Right ventricle myocardium inferior (tissue), 1 donor: ENCODE measurements at regions not wholly inside any gene's neighbourhood (a gene's known extent, or its start where the extent isn't known, plus 50 kb on each side); places are given as distances from the start of the nearest gene placed in this dataset.
"Not testable (repeated sequence)": the region's sequence is repeated elsewhere in the genome, so short reads cannot be mapped to it uniquely, and the experiment has no call there.

ENCODE experiments used
- ATAC-seq: fragments of 200-7000 bp; cut with Tn5 transposase; one replicate; pipeline ENCODE4 v1.9.1; 2020; ENCODE audit warnings: mild to moderate bottlenecking, moderate library complexity
- DNase-seq: peaks from one replicate; pipeline ENCODE4 v3.0.0; 2021; ENCODE audit errors: missing footprints
- intact Hi-C: fragments of 100-400 bp; cut with DNase I; formaldehyde crosslinking; loops from one replicate; pipeline ENCODE4 v1.11.0; 2022
- donor health status: DM: no; HTN: yes; CAD: no; lungs with severe emphysema.

GRCh38 chr15:44817797-44818196 is 81.5 kb downstream of the TRIM69 start:
- not testable (repeated sequence) for DNase-seq
- intact Hi-C loops: loop anchor here (10.0 kb wide), 1 partner anchor 97 kb away; no protein-coding TSS in a partner anchor

GRCh38 chr15:44819331-44819987 is 83.1 kb downstream of the TRIM69 start:
- intact Hi-C loops: loop anchor here (10.0 kb wide), 1 partner anchor 95 kb away; no protein-coding TSS in a partner anchor
- DNase-seq: not testable (repeated sequence)
- peak; percentile 86 for ATAC-seq

More at GRCh38 chr15:44817797-44818196, 81.5 kb downstream of the TRIM69 start:
- ATAC-seq: not testable (repeated sequence)

- ATAC-seq: peak; percentile 63
- intact Hi-C loops, DNase-seq: not testable (repeated sequence)
Measured at GRCh38 chr15:44820535-44820934, 84.2 kb downstream of the TRIM69 start.

- ATAC-seq, DNase-seq, intact Hi-C loops: not testable (repeated sequence)
Measured at GRCh38 chr15:44820967-44821366, 84.6 kb downstream of the TRIM69 start.

GRCh38 chr15:44824277-44825145 is 88.2 kb downstream of the TRIM69 start:
- intact Hi-C loops, ATAC-seq, DNase-seq: not testable (repeated sequence)

- ATAC-seq, intact Hi-C loops: not testable (repeated sequence)
Measured at GRCh38 chr15:44826583-44826982, 90.3 kb downstream of the TRIM69 start.

GRCh38 chr15:44828229-44828914 is 92.0 kb downstream of the TRIM69 start:
- ATAC-seq, DNase-seq, intact Hi-C loops: not testable (repeated sequence)

More at GRCh38 chr15:44826583-44826982, 90.3 kb downstream of the TRIM69 start:
- DNase-seq: not testable (repeated sequence)

GRCh38 chr15:44829150-44829549 is 92.8 kb downstream of the TRIM69 start:
- intact Hi-C loops, DNase-seq, ATAC-seq: not testable (repeated sequence)

GRCh38 chr15:44830692-44831408 is 94.5 kb downstream of the TRIM69 start:
- intact Hi-C loops, ATAC-seq, DNase-seq: not testable (repeated sequence)

DNA sequence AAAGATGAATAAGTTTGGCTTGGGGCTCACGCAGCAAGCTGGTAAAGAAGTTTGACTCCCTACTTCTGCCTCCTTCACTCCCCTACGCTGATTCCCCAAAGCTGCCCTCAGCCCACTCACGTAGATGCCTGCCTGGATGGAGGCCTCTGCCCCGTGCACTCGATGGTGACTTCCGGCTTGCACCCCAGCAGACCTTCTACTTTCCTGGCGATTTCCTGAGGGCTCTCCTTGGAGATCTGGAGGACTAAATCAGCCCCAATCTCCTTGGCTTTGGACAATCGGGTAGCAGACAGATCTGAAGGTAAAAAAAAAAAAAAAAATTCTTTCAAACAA is 95.0 kb downstream of the TRIM69 start:
- ATAC-seq, DNase-seq, intact Hi-C loops: not testable (repeated sequence)

DNA sequence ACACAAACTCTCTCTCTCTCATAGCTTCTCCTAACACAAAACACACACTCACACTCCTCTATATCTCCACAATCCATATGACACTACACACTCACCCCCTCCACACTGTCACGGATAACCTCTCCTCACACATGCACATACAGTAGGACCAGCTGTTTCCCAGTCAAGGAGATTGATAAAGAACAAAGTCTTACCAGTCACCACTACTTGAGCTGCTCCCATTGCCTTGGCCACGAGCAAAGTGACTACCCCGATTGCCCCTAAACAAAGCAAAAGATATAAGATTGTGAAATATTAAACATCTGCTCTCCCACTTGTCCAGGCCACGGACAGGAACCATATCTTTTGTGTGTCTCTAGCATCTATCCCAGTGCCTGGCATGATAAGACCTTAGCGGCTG is 95.8 kb downstream of the TRIM69 start:
- DNase-seq, ATAC-seq, intact Hi-C loops: not testable (repeated sequence)

- ATAC-seq, intact Hi-C loops, DNase-seq: not testable (repeated sequence)
Measured at GRCh38 chr15:44833081-44833480, 96.8 kb downstream of the TRIM69 start.

DNA sequence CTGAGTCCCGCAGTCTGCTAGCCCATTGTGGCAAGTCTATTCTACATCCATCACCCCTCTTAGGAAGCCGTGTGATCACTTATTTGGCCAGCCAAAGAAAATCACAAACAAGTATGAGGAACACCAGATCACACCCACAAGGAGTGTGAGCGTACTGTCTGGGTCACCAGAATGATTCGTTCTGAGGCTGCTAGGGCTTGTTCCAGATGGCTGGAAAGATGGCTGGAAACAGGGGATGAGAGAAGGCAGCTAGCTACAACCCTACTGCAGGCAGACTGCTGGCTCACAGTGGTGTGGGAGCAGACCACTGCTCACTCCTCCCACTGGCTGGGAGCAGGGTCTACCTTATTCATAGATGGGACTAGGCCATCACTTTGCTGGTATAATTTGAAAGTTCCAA is 97.4 kb downstream of the TRIM69 start:
- DNase-seq, intact Hi-C loops, ATAC-seq: not testable (repeated sequence)

- ATAC-seq, DNase-seq, intact Hi-C loops: not testable (repeated sequence)
Measured at GRCh38 chr15:44835082-44835481, 98.8 kb downstream of the TRIM69 start.

DNA sequence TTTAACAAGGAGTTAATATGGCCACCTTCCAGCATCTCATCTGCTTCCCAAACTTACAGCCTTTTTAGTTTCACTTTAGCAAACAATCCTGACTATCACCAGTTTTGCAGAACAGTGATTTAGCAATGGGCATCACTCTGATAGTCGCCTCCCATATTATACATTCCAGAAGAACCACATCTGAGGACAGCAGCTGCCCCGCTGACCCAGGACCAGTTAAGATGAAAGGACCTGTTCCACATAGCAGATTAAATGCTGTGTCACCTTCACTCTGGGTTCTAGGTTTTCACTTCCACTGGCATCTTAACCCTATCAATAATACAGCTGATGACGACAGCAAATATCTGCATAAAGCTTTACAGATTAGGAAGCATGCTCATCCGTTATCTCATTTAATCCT is 99.8 kb downstream of the TRIM69 start:
- ATAC-seq (no peak), DNase-seq (no peak)
- intact Hi-C loops: no loop called here

DNA sequence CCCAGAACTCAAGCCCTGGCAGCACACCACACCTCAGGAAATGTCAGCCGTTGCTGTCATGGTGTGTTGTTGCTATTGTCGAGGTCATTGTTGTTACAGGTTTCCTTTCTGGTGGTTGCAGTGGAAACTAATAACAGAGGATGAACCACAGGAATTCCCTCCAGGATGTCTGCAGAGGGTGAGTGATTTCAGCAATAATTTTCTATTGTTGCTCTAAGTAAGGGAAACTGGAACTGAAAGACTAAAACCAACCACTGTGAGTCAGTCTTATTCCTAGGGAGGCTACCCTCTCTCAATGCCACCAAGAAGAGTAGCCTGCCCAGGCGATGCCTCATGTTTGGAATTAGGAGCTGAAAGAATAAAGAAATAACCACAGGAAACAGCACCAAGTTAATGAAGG is 102.6 kb downstream of the TRIM69 start:
- intact Hi-C loops, ATAC-seq: not testable (repeated sequence)

DNA sequence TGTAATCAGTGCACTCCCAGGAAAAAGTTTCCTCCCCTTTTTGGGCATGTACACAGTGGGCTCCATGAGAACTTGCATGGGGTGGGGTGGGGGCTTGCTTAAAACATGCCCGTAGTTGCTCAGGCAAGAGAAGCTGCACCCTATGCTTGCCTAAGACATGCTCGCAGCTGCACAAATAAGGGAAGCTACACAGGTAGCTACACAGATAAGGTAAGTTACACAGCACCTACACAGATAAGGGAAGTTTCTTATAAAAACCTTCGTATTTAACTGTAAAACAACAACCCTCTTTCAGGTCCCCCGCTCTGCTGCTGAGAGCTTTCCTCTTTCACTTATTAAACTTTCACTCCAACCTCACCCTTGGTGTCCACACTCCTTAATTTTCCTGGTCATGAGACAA is 105.4 kb downstream of the TRIM69 start:
- ATAC-seq, DNase-seq, intact Hi-C loops: not testable (repeated sequence)

More for the DNA sequence above, 102.6 kb downstream of the TRIM69 start:
- not testable (repeated sequence) for DNase-seq

DNA sequence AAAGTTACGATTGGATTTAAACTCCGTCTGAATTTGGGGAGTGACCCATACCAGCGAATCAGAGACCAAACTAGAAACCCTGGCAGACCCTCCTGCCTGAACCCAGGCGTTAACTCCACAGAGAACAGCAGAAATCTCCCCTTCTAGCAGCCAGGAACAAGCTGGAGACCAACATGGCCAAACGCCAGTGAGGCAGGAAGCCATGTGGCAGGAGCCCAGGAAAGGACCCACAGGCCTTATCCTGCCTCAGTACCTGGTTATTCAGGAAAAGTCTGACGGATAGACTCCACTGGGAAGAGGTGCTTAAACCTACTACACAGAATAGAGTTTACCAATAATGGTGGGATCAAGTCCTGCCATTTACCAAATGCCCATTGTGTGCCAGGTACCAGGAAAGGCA is 106.6 kb downstream of the TRIM69 start:
- DNase-seq, intact Hi-C loops, ATAC-seq: not testable (repeated sequence)
